ENCODE measurements at regions not wholly inside any gene's neighbourhood (a gene's known extent, or its start where the extent isn't known, plus 50 kb on each side); places are given as distances from the start of the nearest gene placed in this dataset.

- H3K9ac ChIP-seq (ENCODE audit: low read depth in 1 of 2, low read length in 2 of 2), result no peak overlapping the region
- H3K4me3 ChIP-seq (ENCODE audit: low read depth in 1 of 2, low read length in 2 of 2), result no peak overlapping the region
- no peak overlapping the region for H3K27ac ChIP-seq (ENCODE audit: low read depth, low read length)
- H3K9me3 ChIP-seq (ENCODE audit: control insufficient read depth in 1 of 2, low read length in 2 of 2), result no peaks in the 10 kb centered on the region
- no peaks in the 10 kb centered on the region for H3K36me3 ChIP-seq (ENCODE audit: control insufficient read depth in 1 of 2, insufficient read depth in 2 of 2, low read length in 2 of 2)
- no peaks in the 10 kb centered on the region for H3K27me3 ChIP-seq (ENCODE audit: control insufficient read depth in 1 of 2, insufficient read depth in 2 of 2, low read length in 2 of 2)
- H3K4me1 ChIP-seq (ENCODE audit: control insufficient read depth in 1 of 2, insufficient read depth in 2 of 2, low read length in 2 of 2), result no peaks in the 10 kb centered on the region
These were observed 139.4 kb downstream of the OAT start for GRCh38 chr10:124279298-124279697.

- Histone ChIP-seq H3K27ac (ENCODE audit: low read depth, low read length) (no peak overlapping the region), H3K9ac (ENCODE audit: low read depth in 1 of 2, low read length in 2 of 2) (no peak overlapping the region), H3K36me3 (ENCODE audit: control insufficient read depth in 1 of 2, insufficient read depth in 2 of 2, low read length in 2 of 2) (no peaks in the 10 kb centered on the region), H3K4me1 (ENCODE audit: control insufficient read depth in 1 of 2, insufficient read depth in 2 of 2, low read length in 2 of 2) (no peaks in the 10 kb centered on the region), H3K9me3 (ENCODE audit: control insufficient read depth in 1 of 2, low read length in 2 of 2) (peaks cover 2% of the 10 kb centered on the region in 2 donors), H3K27me3 (ENCODE audit: control insufficient read depth in 1 of 2, insufficient read depth in 2 of 2, low read length in 2 of 2) (no peaks in the 10 kb centered on the region), H3K4me3 (ENCODE audit: low read depth in 1 of 2, low read length in 2 of 2) (no peak overlapping the region)
These were observed 140.4 kb downstream of the OAT start for GRCh38 chr10:124278356-124278755.

DNA sequence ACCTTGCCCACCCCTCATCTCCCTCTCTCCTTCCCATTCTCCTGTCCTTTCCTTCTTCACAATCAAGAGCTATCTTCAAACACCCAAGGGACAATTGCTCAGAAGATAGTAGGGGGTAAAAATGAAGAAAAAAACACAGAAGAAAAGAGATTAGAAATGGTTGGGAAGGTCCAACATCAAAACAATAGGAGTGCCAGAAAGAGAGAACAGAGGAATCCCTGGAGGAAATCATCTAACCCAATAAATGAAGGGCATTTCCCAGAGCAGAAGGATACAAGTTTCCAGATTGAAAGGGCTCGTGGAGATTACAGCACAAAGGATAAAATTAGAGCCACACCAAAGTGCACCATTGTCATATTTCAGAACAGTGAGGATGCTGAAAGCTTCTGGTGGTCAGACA, 145.6 kb downstream of the OAT start:
- H3K36me3 ChIP-seq (ENCODE audit: control insufficient read depth in 1 of 2, insufficient read depth in 2 of 2, low read length in 2 of 2), result no peaks in the 10 kb centered on the region

GRCh38 chr10:124271676-124272075, 147.0 kb downstream of the OAT start:
- no peaks in the 10 kb centered on the region for H3K27me3 ChIP-seq (ENCODE audit: control insufficient read depth in 1 of 2, insufficient read depth in 2 of 2, low read length in 2 of 2)
- H3K27ac ChIP-seq (ENCODE audit: low read depth, low read length), result no peak overlapping the region
- no peaks in the 10 kb centered on the region for H3K4me1 ChIP-seq (ENCODE audit: control insufficient read depth in 1 of 2, insufficient read depth in 2 of 2, low read length in 2 of 2)
- H3K9ac ChIP-seq (ENCODE audit: low read depth in 1 of 2, low read length in 2 of 2), result no peak overlapping the region
- H3K4me3 ChIP-seq (ENCODE audit: low read depth in 1 of 2, low read length in 2 of 2), result no peak overlapping the region
- H3K9me3 ChIP-seq (ENCODE audit: control insufficient read depth in 1 of 2, low read length in 2 of 2), result peaks cover 11 to 17% of the 10 kb centered on the region in 2 donors
- H3K36me3 ChIP-seq (ENCODE audit: control insufficient read depth in 1 of 2, insufficient read depth in 2 of 2, low read length in 2 of 2), result no peaks in the 10 kb centered on the region

More for the DNA sequence above, 145.6 kb downstream of the OAT start:
- H3K27me3 ChIP-seq (ENCODE audit: control insufficient read depth in 1 of 2, insufficient read depth in 2 of 2, low read length in 2 of 2), result no peaks in the 10 kb centered on the region
- H3K27ac ChIP-seq (ENCODE audit: low read depth, low read length), result no peak overlapping the region
- H3K4me1 ChIP-seq (ENCODE audit: control insufficient read depth in 1 of 2, insufficient read depth in 2 of 2, low read length in 2 of 2), result no peaks in the 10 kb centered on the region
- H3K4me3 ChIP-seq (ENCODE audit: low read depth in 1 of 2, low read length in 2 of 2), result no peak overlapping the region
- H3K9ac ChIP-seq (ENCODE audit: low read depth in 1 of 2, low read length in 2 of 2), result no peak overlapping the region
- peaks cover 11 to 17% of the 10 kb centered on the region in 2 donors for H3K9me3 ChIP-seq (ENCODE audit: control insufficient read depth in 1 of 2, low read length in 2 of 2)

DNA sequence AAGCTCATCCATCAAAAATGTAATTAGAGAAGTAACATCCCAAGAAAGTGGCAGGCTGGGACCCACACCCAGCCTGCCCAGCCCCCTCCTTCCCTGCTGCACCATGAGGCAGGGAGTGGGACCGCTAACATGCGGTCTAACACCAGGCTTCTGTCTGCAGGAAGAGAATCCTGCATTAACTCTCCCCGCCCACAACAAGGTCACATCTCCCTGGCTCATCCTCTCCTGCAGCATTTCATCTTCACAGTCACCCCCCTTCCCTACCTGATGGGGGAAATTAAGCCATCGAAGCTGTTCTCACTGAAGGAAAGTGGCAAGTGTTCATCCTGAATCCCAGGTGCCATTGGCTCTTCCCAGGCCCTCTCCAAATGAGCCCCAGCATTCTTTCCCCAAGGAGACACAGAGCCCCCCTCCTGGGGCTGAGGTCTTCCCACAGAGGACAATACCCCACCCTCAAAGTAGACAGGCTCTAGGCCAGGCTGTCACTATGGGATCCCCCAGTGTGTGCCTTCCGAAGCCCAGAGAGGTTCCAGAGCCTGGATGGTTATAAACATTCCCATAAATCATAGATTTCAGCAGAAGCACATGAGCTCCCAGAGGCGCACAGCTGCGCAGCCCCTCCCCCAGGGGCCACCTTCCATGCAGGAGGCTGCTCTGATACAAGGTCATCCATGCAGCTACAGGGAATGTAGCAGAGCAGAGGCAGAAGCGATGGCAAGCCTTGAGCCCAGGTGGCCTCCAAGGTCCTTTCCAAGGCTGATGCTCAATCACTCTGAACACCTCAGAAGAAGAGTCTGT, 148.0 kb downstream of the OAT start:
- Histone ChIP-seq H3K4me1 (ENCODE audit: control insufficient read depth in 1 of 2, insufficient read depth in 2 of 2, low read length in 2 of 2) (no peaks in the 10 kb centered on the region), H3K36me3 (ENCODE audit: control insufficient read depth in 1 of 2, insufficient read depth in 2 of 2, low read length in 2 of 2) (no peaks in the 10 kb centered on the region), H3K27ac (ENCODE audit: low read depth, low read length) (no peak overlapping the region), H3K27me3 (ENCODE audit: control insufficient read depth in 1 of 2, insufficient read depth in 2 of 2, low read length in 2 of 2) (no peaks in the 10 kb centered on the region), H3K9me3 (ENCODE audit: control insufficient read depth in 1 of 2, low read length in 2 of 2) (peaks cover 11 to 17% of the 10 kb centered on the region in 2 donors), H3K9ac (ENCODE audit: low read depth in 1 of 2, low read length in 2 of 2) (no peak overlapping the region), H3K4me3 (ENCODE audit: low read depth in 1 of 2, low read length in 2 of 2) (no peak overlapping the region)

GRCh38 chr10:124268976-124269375, 149.7 kb downstream of the OAT start:
- H3K27ac ChIP-seq (ENCODE audit: low read depth, low read length), result no peak overlapping the region
- H3K4me1 ChIP-seq (ENCODE audit: control insufficient read depth in 1 of 2, insufficient read depth in 2 of 2, low read length in 2 of 2), result no peaks in the 10 kb centered on the region
- H3K9me3 ChIP-seq (ENCODE audit: control insufficient read depth in 1 of 2, low read length in 2 of 2), result peaks cover 11 to 17% of the 10 kb centered on the region in 2 donors
- H3K9ac ChIP-seq (ENCODE audit: low read depth in 1 of 2, low read length in 2 of 2), result no peak overlapping the region
- H3K36me3 ChIP-seq (ENCODE audit: control insufficient read depth in 1 of 2, insufficient read depth in 2 of 2, low read length in 2 of 2), result no peaks in the 10 kb centered on the region
- no peaks in the 10 kb centered on the region for H3K27me3 ChIP-seq (ENCODE audit: control insufficient read depth in 1 of 2, insufficient read depth in 2 of 2, low read length in 2 of 2)
- H3K4me3 ChIP-seq (ENCODE audit: low read depth in 1 of 2, low read length in 2 of 2), result no peak overlapping the region

DNA sequence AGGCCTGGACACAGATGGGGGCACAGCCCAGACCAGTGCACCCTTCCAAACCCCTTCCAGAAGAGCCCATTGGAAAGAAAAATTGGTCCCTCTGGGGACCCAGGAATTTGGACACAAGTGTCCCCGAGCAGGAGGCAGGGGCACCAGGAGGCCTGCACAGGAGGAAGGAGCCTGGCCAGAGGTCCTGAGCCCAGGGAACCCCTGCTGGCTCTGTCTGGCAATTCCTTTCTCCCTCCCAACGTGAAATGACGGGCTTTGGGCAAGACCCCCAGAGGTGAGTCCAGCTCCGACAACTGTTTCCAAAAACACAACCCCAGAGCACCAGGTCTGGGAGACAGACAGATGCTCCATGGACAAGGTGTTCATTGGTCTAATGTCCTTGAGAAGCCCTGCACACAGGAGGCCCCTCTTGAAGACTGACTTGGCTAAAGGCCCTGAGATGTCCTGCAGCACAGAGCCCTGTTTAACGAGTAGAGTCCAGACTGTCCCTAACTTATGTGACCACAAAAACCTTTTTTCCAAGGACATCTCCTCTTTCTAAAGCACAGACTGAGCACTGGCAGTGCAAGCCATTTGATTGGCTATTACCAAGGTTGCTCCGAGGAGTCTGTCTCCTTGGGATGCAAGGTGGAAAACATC, 150.7 kb downstream of the OAT start:
- no peaks in the 10 kb centered on the region for H3K4me1 ChIP-seq (ENCODE audit: control insufficient read depth in 1 of 2, insufficient read depth in 2 of 2, low read length in 2 of 2)
- H3K27ac ChIP-seq (ENCODE audit: low read depth, low read length), result no peak overlapping the region
- H3K27me3 ChIP-seq (ENCODE audit: control insufficient read depth in 1 of 2, insufficient read depth in 2 of 2, low read length in 2 of 2), result no peaks in the 10 kb centered on the region
- H3K9ac ChIP-seq (ENCODE audit: low read depth in 1 of 2, low read length in 2 of 2), result no peak overlapping the region
- no peaks in the 10 kb centered on the region for H3K36me3 ChIP-seq (ENCODE audit: control insufficient read depth in 1 of 2, insufficient read depth in 2 of 2, low read length in 2 of 2)
- H3K4me3 ChIP-seq (ENCODE audit: low read depth in 1 of 2, low read length in 2 of 2), result no peak overlapping the region
- H3K9me3 ChIP-seq (ENCODE audit: control insufficient read depth in 1 of 2, low read length in 2 of 2), result peaks cover 6 to 12% of the 10 kb centered on the region in 2 donors

GRCh38 chr10:124267231-124267885, 151.4 kb downstream of the OAT start:
- Histone ChIP-seq H3K4me3 (ENCODE audit: low read depth in 1 of 2, low read length in 2 of 2) (no peak overlapping the region), H3K27me3 (ENCODE audit: control insufficient read depth in 1 of 2, insufficient read depth in 2 of 2, low read length in 2 of 2) (no peaks in the 10 kb centered on the region), H3K9ac (ENCODE audit: low read depth in 1 of 2, low read length in 2 of 2) (no peak overlapping the region), H3K4me1 (ENCODE audit: control insufficient read depth in 1 of 2, insufficient read depth in 2 of 2, low read length in 2 of 2) (no peaks in the 10 kb centered on the region), H3K36me3 (ENCODE audit: control insufficient read depth in 1 of 2, insufficient read depth in 2 of 2, low read length in 2 of 2) (no peaks in the 10 kb centered on the region), H3K27ac (ENCODE audit: low read depth, low read length) (no peak overlapping the region), H3K9me3 (ENCODE audit: control insufficient read depth in 1 of 2, low read length in 2 of 2) (peaks cover under 1 to 5% of the 10 kb centered on the region in 2 donors)

DNA sequence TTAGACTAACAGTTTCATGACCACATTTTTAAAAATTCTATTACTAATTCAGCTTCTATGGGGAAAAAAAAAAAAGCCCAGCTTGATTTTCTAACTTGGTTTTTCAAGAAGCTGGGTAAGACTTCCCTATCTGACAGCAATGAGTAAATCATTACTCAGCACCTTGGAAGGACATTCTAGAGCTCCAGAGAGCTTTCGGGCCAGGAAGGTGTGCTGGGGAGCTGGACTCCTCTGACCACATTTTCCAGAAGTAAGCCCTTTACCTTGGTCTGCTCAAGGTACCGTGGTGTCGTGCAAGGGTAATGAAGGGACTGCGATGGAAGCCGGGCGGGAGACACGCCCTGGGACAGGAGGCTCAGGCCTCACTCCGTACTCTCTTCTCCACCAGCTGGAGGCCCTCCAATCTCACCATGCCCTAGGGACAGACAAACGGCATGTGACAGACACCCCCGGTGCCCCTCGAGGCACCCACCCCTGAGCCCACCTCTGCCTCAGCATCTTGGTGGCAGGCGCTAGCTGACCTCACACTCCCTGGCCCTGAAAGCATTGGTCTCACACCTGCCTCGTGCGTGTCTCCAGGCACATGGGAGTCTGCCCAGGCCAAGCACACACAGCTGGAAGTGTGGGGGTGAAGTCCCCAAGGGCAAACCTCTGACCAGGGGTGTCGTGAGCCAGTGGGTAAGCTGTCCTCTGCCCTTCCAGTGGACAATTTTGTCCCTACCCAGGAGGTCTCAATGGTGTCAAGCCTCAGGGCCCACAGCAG, 152.1 kb downstream of the OAT start:
- Histone ChIP-seq H3K27me3 (ENCODE audit: control insufficient read depth in 1 of 2, insufficient read depth in 2 of 2, low read length in 2 of 2) (no peaks in the 10 kb centered on the region), H3K9me3 (ENCODE audit: control insufficient read depth in 1 of 2, low read length in 2 of 2) (no peaks in the 10 kb centered on the region), H3K4me3 (ENCODE audit: low read depth in 1 of 2, low read length in 2 of 2) (no peak overlapping the region), H3K9ac (ENCODE audit: low read depth in 1 of 2, low read length in 2 of 2) (no peak overlapping the region), H3K36me3 (ENCODE audit: control insufficient read depth in 1 of 2, insufficient read depth in 2 of 2, low read length in 2 of 2) (no peaks in the 10 kb centered on the region), H3K27ac (ENCODE audit: low read depth, low read length) (no peak overlapping the region), H3K4me1 (ENCODE audit: control insufficient read depth in 1 of 2, insufficient read depth in 2 of 2, low read length in 2 of 2) (no peaks in the 10 kb centered on the region)
